Breast epithelium (tissue), 3 donors: ENCODE measurements at regions not wholly inside any gene's neighbourhood (a gene's known extent, or its start where the extent isn't known, plus 50 kb on each side); places are given as distances from the start of the nearest gene placed in this dataset.

Experiments used
- CTCF ChIP-seq, 3 donors: fragments of 450-650 bp; IDR thresholded peaks; one replicate each; pipeline ENCODE4 v1.5.1; 2016 to 2017; ENCODE audit warnings: antibody characterized with exemption in 3 of 3, mild to moderate bottlenecking in 3 of 3, moderate library complexity in 3 of 3
- POLR2A ChIP-seq: fragments of 450-650 bp; IDR thresholded peaks from one replicate; pipeline ENCODE4 v1.6.1; 2016; ENCODE audit warnings: antibody characterized with exemption, mild to moderate bottlenecking, moderate library complexity

DNA sequence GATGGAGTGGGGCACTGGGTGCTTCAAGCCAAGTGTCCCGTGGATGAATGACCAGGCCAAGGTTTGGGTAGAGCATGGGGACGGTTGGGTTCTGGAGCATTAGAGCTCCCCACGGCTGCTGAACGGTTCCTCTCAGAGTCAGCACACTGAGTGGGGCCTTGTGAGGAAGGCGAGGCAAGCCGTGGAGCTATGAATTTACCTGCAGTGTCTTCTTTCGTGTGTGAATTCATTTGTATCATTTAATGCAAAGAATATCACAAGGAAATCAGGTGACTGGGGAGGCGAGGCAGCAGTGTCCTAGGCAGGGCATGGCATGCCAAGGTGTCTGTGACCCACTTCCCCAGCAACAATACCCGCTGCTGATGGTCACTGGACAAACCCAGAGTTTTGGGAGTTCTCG, 343.5 kb upstream of the B3GAT1 start:
- TF ChIP-seq CTCF (IDR thresholded peaks at IDR 0.05), result no peak
- TF ChIP-seq POLR2A, result no peak
